PC-3 (cell line): ENCODE measurements at regions not wholly inside any gene's neighbourhood (a gene's known extent, or its start where the extent isn't known, plus 50 kb on each side); places are given as distances from the start of the nearest gene placed in this dataset.

ENCODE experiments used
- ATAC-seq: fragments of 200-7000 bp; cut with Tn5 transposase; 2 replicates; pipeline ENCODE4 v1.9.1; 2020; ENCODE audit warnings: mild to moderate bottlenecking, moderate library complexity
- BruUV-seq: library from RNA; stranded (reverse); fragments of 400-500 nt; replicated peaks from 2 replicates; lab custom pipeline; 2021; lab: Mats Ljungman, UMichigan
- CTCF ChIA-PET: fragments of 300-600 bp; sonication (Branson Sonifier 250); formaldehyde crosslinking; loops from one replicate; lab custom pipeline; 2022; ENCODE audit warnings: antibody characterized with exemption; lab: Charles Lee
- POLR2A ChIA-PET: fragments of 300-600 bp; sonication (Branson Sonifier 250); formaldehyde crosslinking; loops from one replicate; lab custom pipeline; 2022; ENCODE audit warnings: antibody characterized with exemption; ENCODE audit not compliant: unreplicated experiment; lab: Charles Lee
- DNase-seq: peaks from one replicate; pipeline ENCODE4 v3.0.0-alpha.2; 2015
- H2AFZ ChIP-seq: fragments of 300-600 bp; sonication (generic); 2 replicates; pipeline ENCODE4 v1.6.0; 2016; ENCODE audit warnings: antibody characterized with exemption, low read length
- H3F3A ChIP-seq: fragments of 300-600 bp; sonication (generic); one replicate; pipeline ENCODE4 v1.6.0; 2017; ENCODE audit warnings: antibody characterized with exemption, low read length, control low read depth, mild to moderate bottlenecking; ENCODE audit not compliant: unreplicated experiment
- H3K27ac ChIP-seq: fragments of 300-600 bp; sonication (generic); 2 replicates; pipeline ENCODE4 v1.5.1; 2016; ENCODE audit warnings: mild to moderate bottlenecking, low read length
- H3K27me3 ChIP-seq: fragments of 300-600 bp; sonication (generic); 2 replicates; pipeline ENCODE4 v1.6.1; 2016; ENCODE audit warnings: low read length, mixed read lengths
- H3K36me3 ChIP-seq: fragments of 300-600 bp; sonication (generic); 2 replicates; pipeline ENCODE4 v1.6.1; 2016; ENCODE audit warnings: low read depth, mixed run types, low read length, mixed read lengths
- H3K4me1 ChIP-seq: fragments of 300-600 bp; sonication (generic); 2 replicates; pipeline ENCODE4 v1.5.1; 2016; ENCODE audit warnings: low read length; ENCODE audit not compliant: insufficient read depth
- H3K4me2 ChIP-seq: fragments of 300-600 bp; sonication (generic); 2 replicates; pipeline ENCODE4 v1.6.0; 2016; ENCODE audit warnings: low read length
- H3K4me3 ChIP-seq: fragments of 300-600 bp; sonication (generic); 2 replicates; pipeline ENCODE4 v1.5.1; 2016; ENCODE audit warnings: mild to moderate bottlenecking, low read length, mixed read lengths
- H3K79me2 ChIP-seq: fragments of 300-600 bp; sonication (generic); 2 replicates; pipeline ENCODE4 v1.6.1; 2017; ENCODE audit warnings: low read length, mixed read lengths
- H3K9ac ChIP-seq: fragments of 300-600 bp; sonication (generic); 2 replicates; pipeline ENCODE4 v1.6.0; 2016; ENCODE audit warnings: mild to moderate bottlenecking, low read length
- H3K9me2 ChIP-seq: fragments of 300-600 bp; sonication (generic); replicated peaks from 2 replicates; pipeline ENCODE4 v1.6.1; 2016; ENCODE audit warnings: mixed run types, low read length, mixed read lengths
- H3K9me3 ChIP-seq: fragments of 300-600 bp; sonication (generic); 2 replicates; pipeline ENCODE4 v1.6.1; 2016; ENCODE audit warnings: low read length, mixed read lengths
- H4K20me1 ChIP-seq: fragments of 300-600 bp; sonication (generic); 2 replicates; pipeline ENCODE4 v1.6.1; 2016; ENCODE audit warnings: low read length, mixed read lengths
- EZH2 ChIP-seq: fragments of 300-600 bp; sonication (generic); IDR thresholded peaks from one replicate; pipeline ENCODE4 v1.6.1; 2017; ENCODE audit warnings: antibody characterized with exemption, mild to moderate bottlenecking, low read length; ENCODE audit not compliant: unreplicated experiment
- EZH2phosphoT487 ChIP-seq: fragments of 300-600 bp; sonication (generic); IDR thresholded peaks from 2 replicates; pipeline ENCODE4 v1.6.1; 2018; ENCODE audit warnings: mild to moderate bottlenecking, antibody characterized with exemption, low read length, borderline replicate concordance
- intact Hi-C: fragments of 100-400 bp; cut with micrococcal nuclease; formaldehyde crosslinking; loops from 2 replicates; pipeline ENCODE4 v1.9.0; 2023
- TF ChIP-seq, protein P1 (sequence below): fragments of 300-600 bp; sonication (generic); conservative IDR thresholded peaks from 2 replicates; pipeline ENCODE4 v1.5.1; 2017; ENCODE audit warnings: antibody characterized with exemption, low read depth, mild to moderate bottlenecking, low read length

GRCh38 chr18:26714739-26715138 is 150.8 kb downstream of the AQP4 start:
- ChIA-PET CTCF (no interaction called here), POLR2A (no interaction called here)
- no peaks in the 10 kb centered on the region for H3K9me2 ChIP-seq
- TF ChIP-seq, protein P1, sequence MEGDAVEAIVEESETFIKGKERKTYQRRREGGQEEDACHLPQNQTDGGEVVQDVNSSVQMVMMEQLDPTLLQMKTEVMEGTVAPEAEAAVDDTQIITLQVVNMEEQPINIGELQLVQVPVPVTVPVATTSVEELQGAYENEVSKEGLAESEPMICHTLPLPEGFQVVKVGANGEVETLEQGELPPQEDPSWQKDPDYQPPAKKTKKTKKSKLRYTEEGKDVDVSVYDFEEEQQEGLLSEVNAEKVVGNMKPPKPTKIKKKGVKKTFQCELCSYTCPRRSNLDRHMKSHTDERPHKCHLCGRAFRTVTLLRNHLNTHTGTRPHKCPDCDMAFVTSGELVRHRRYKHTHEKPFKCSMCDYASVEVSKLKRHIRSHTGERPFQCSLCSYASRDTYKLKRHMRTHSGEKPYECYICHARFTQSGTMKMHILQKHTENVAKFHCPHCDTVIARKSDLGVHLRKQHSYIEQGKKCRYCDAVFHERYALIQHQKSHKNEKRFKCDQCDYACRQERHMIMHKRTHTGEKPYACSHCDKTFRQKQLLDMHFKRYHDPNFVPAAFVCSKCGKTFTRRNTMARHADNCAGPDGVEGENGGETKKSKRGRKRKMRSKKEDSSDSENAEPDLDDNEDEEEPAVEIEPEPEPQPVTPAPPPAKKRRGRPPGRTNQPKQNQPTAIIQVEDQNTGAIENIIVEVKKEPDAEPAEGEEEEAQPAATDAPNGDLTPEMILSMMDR, result no peak
- TF ChIP-seq EZH2phosphoT487 (no peak), EZH2 (no peak)
- H3K27ac ChIP-seq, result no peak overlapping the region
- H3K36me3 ChIP-seq, result no peaks in the 10 kb centered on the region
- H3K4me2 ChIP-seq, result no peak overlapping the region
- DNase-seq (no peak), ATAC-seq (no peak)
- no peak overlapping the region for H3K4me3 ChIP-seq
- H3K27me3 ChIP-seq, result peaks cover 20% of the 10 kb centered on the region
- intact Hi-C loops, result no loop called here
- no peaks in the 10 kb centered on the region for H3K4me1 ChIP-seq
- no peaks in the 10 kb centered on the region for H3K9me3 ChIP-seq
- no peaks in the 10 kb centered on the region for H3K79me2 ChIP-seq
- H3F3A ChIP-seq, result no peaks in the 10 kb centered on the region
- H4K20me1 ChIP-seq, result no peaks in the 10 kb centered on the region
- H3K9ac ChIP-seq, result no peak overlapping the region
- BruUV-seq, result no TSS peak
- H2AFZ ChIP-seq, result no peak overlapping the region

GRCh38 chr18:26711756-26712155 is 153.8 kb downstream of the AQP4 start:
- Histone ChIP-seq H3K9ac (no peak overlapping the region), H3K27me3 (peaks cover 28% of the 10 kb centered on the region), H3K9me3 (no peaks in the 10 kb centered on the region), H3K27ac (no peak overlapping the region), H2AFZ (no peak overlapping the region), H3K4me2 (no peak overlapping the region), H3K79me2 (no peaks in the 10 kb centered on the region), H4K20me1 (no peaks in the 10 kb centered on the region), H3K36me3 (no peaks in the 10 kb centered on the region), H3K4me1 (no peaks in the 10 kb centered on the region), H3K4me3 (no peak overlapping the region), H3F3A (no peaks in the 10 kb centered on the region), H3K9me2 (no peaks in the 10 kb centered on the region)
- no TSS peak for BruUV-seq
- ATAC-seq (no peak), DNase-seq (no peak)
- ChIA-PET POLR2A (interaction anchor here (0.7 kb wide), 1 partner anchor 596 kb away, joined by 4 read pairs; no protein-coding TSS in a partner anchor), CTCF (no interaction called here)
- TF ChIP-seq, protein P1, result no peak
- no peak for TF ChIP-seq EZH2phosphoT487
- TF ChIP-seq EZH2, result no peak
- intact Hi-C loops, result no loop called here

DNA sequence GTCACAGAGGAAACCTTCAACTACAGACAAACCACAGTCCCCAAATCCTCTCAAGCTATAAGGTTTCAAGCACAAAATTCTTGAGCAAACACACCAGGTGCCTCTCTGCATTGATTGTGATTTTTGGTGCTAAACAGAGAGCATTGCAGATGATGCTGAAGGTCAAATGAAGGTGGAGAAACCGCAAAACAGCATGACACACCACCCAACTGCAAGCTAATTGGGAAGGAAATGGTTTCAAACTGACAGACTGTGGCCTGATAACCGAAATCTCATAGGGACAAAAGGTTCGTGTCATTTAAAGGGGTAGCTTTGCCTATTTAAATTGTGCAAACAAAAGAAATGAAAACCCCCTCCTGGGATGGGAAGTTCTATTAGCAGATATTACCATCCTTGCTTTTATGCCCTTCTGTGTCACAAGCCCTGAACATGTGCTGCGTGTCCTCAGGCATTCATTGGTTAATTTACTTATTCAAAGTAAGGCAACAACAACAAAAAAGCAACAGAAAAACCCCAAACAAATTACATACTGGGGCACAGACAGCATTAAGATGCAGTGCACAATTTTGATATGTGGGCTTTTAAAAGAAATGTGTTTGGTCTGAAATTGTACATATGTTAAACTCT is 154.9 kb downstream of the AQP4 start:
- Histone ChIP-seq H3K79me2 (no peaks in the 10 kb centered on the region), H4K20me1 (no peaks in the 10 kb centered on the region), H3K36me3 (no peaks in the 10 kb centered on the region), H3K27ac (no peak overlapping the region), H3K9ac (no peak overlapping the region), H3K9me2 (no peaks in the 10 kb centered on the region), H2AFZ (no peak overlapping the region), H3K4me1 (no peaks in the 10 kb centered on the region), H3K4me3 (no peak overlapping the region), H3F3A (no peaks in the 10 kb centered on the region), H3K4me2 (no peak overlapping the region), H3K27me3 (peaks cover 29% of the 10 kb centered on the region), H3K9me3 (no peaks in the 10 kb centered on the region)
- intact Hi-C loops, result no loop called here
- no TSS peak for BruUV-seq
- TF ChIP-seq, protein P1, result no peak
- no peak for TF ChIP-seq EZH2phosphoT487
- TF ChIP-seq EZH2, result no peak
- no peak for ATAC-seq
- DNase-seq, result no peak
- CTCF ChIA-PET, result no interaction called here
- POLR2A ChIA-PET, result no interaction called here
